Nephron progenitor cell (in vitro differentiated cells): ENCODE measurements at regions not wholly inside any gene's neighbourhood (a gene's known extent, or its start where the extent isn't known, plus 50 kb on each side); places are given as distances from the start of the nearest gene placed in this dataset.

Experiments
- DNase-seq: peaks from one replicate; pipeline ENCODE4 v3.0.0; 2021
- H3K27ac Mint-ChIP-seq: 2 replicates; pipeline ENCODE4 v1.8.0; 2021; ENCODE audit warnings: mild to moderate bottlenecking, moderate library complexity, mixed read lengths
- H3K27me3 Mint-ChIP-seq: 2 replicates; pipeline ENCODE4 v1.8.0; 2021; ENCODE audit warnings: mild to moderate bottlenecking, low read depth, mixed read lengths; ENCODE audit not compliant: poor library complexity
- H3K36me3 Mint-ChIP-seq: 2 replicates; pipeline ENCODE4 v1.8.0; 2021; ENCODE audit warnings: low read depth, mixed read lengths
- H3K4me1 Mint-ChIP-seq: 2 replicates; pipeline ENCODE4 v1.8.0; 2021; ENCODE audit warnings: mixed read lengths
- H3K4me3 Mint-ChIP-seq: 2 replicates; pipeline ENCODE4 v1.8.0; 2021; ENCODE audit warnings: mild to moderate bottlenecking, moderate library complexity, mixed read lengths
- H3K9me3 Mint-ChIP-seq: 2 replicates; pipeline ENCODE4 v1.8.0; 2021; ENCODE audit warnings: mild to moderate bottlenecking, moderate library complexity, mixed read lengths
- CTCF ChIP-seq: fragments of 200-600 bp; sonication (generic); IDR thresholded peaks from 2 replicates; pipeline ENCODE4 v1.5.0; 2021; ENCODE audit warnings: antibody characterized with exemption

GRCh38 chr7:35375516-35375915 is 121.6 kb upstream of the TBX20 start:
- no peak for DNase-seq
- peaks cover 4% of the 10 kb centered on the region for H3K4me1 Mint-ChIP-seq
- no peak overlapping the region for H3K27ac Mint-ChIP-seq
- peaks cover 35% of the 10 kb centered on the region for H3K27me3 Mint-ChIP-seq
- peaks cover 16% of the 10 kb centered on the region for H3K9me3 Mint-ChIP-seq
- H3K4me3 Mint-ChIP-seq: no peak overlapping the region
- TF ChIP-seq CTCF: no peak
- H3K36me3 Mint-ChIP-seq: no peaks in the 10 kb centered on the region

- Mint-ChIP-seq H3K9me3 (peaks cover 16% of the 10 kb centered on the region), H3K4me3 (no peak overlapping the region), H3K27me3 (peaks cover 37% of the 10 kb centered on the region), H3K36me3 (no peaks in the 10 kb centered on the region), H3K27ac (no peak overlapping the region), H3K4me1 (peaks cover 5% of the 10 kb centered on the region)
- no peak for DNase-seq
- TF ChIP-seq CTCF: no peak
These were observed 121.0 kb upstream of the TBX20 start for GRCh38 chr7:35374858-35375257.

- H3K9me3 Mint-ChIP-seq: peaks cover 16% of the 10 kb centered on the region
- peaks cover 13% of the 10 kb centered on the region for H3K27me3 Mint-ChIP-seq
- no peak for DNase-seq
- no peaks in the 10 kb centered on the region for H3K36me3 Mint-ChIP-seq
- peaks cover 5% of the 10 kb centered on the region for H3K4me1 Mint-ChIP-seq
- no peak overlapping the region for H3K27ac Mint-ChIP-seq
- no peak for TF ChIP-seq CTCF
- H3K4me3 Mint-ChIP-seq: no peak overlapping the region
These were observed 117.3 kb upstream of the TBX20 start for GRCh38 chr7:35371221-35371620.

- TF ChIP-seq CTCF: no peak
- Mint-ChIP-seq H3K4me3 (no peak overlapping the region), H3K36me3 (no peaks in the 10 kb centered on the region), H3K4me1 (peaks cover 5% of the 10 kb centered on the region), H3K27me3 (peaks cover 13% of the 10 kb centered on the region), H3K9me3 (peaks cover 16% of the 10 kb centered on the region), H3K27ac (no peak overlapping the region)
- no peak for DNase-seq
These were observed 116.8 kb upstream of the TBX20 start for GRCh38 chr7:35370687-35371086.

GRCh38 chr7:35366167-35367155 is 112.6 kb upstream of the TBX20 start:
- Mint-ChIP-seq H3K4me3 (no peak overlapping the region), H3K4me1 (peaks cover 5% of the 10 kb centered on the region), H3K27ac (no peak overlapping the region), H3K36me3 (no peaks in the 10 kb centered on the region), H3K9me3 (no peaks in the 10 kb centered on the region), H3K27me3 (peaks cover 15% of the 10 kb centered on the region)
- DNase-seq: no peak
- TF ChIP-seq CTCF: no peak

- H3K4me1 Mint-ChIP-seq: peaks cover under 1% of the 10 kb centered on the region
These were observed 111.6 kb upstream of the TBX20 start for GRCh38 chr7:35365523-35365922.

More at GRCh38 chr7:35365523-35365922, 111.6 kb upstream of the TBX20 start:
- no peaks in the 10 kb centered on the region for H3K9me3 Mint-ChIP-seq
- peaks cover 15% of the 10 kb centered on the region for H3K27me3 Mint-ChIP-seq
- H3K36me3 Mint-ChIP-seq: no peaks in the 10 kb centered on the region
- no peak for DNase-seq
- H3K4me3 Mint-ChIP-seq: no peak overlapping the region
- TF ChIP-seq CTCF: no peak
- H3K27ac Mint-ChIP-seq: no peak overlapping the region
